LNCAP (cell line): ENCODE measurements at regions not wholly inside any gene's neighbourhood (a gene's known extent, or its start where the extent isn't known, plus 50 kb on each side); places are given as distances from the start of the nearest gene placed in this dataset.
A peak's percentile ranks its signal among the peaks of the same experiment; 100 is the strongest.

ENCODE experiments used
- CTCF ChIP-seq: fragments of 450-650 bp; IDR thresholded peaks from 2 replicates; pipeline ENCODE4 v1.5.1; 2017; ENCODE audit warnings: mild to moderate bottlenecking

- TF ChIP-seq CTCF: no peak
These were observed 836.9 kb upstream of the CELF4 start for GRCh38 chr18:38402509-38402908.

GRCh38 chr18:38397094-38397493 is 831.5 kb upstream of the CELF4 start:
- no peak for TF ChIP-seq CTCF

GRCh38 chr18:38386146-38386545 is 820.5 kb upstream of the CELF4 start:
- no peak for TF ChIP-seq CTCF

GRCh38 chr18:38369772-38370690 is 804.4 kb upstream of the CELF4 start:
- TF ChIP-seq CTCF: no peak

- no peak for TF ChIP-seq CTCF
These were observed 803.3 kb upstream of the CELF4 start for GRCh38 chr18:38368886-38369285.

GRCh38 chr18:38368246-38368645 is 802.6 kb upstream of the CELF4 start:
- no peak for TF ChIP-seq CTCF

GRCh38 chr18:38367473-38367872 is 801.9 kb upstream of the CELF4 start:
- 0 out of 2 replicates have a peak, but pooled peaks have one; percentile 17 for TF ChIP-seq CTCF
